Activated naive CD8-positive, alpha-beta T cell treated with anti-CD3 and anti-CD28 coated beads for 36 hours (primary cell): ENCODE measurements at regions not wholly inside any gene's neighbourhood (a gene's known extent, or its start where the extent isn't known, plus 50 kb on each side); places are given as distances from the start of the nearest gene placed in this dataset.

Source experiments
- DNase-seq: peaks from one replicate; pipeline ENCODE4 v3.0.0; 2021
- H3K27ac Mint-ChIP-seq: one replicate; pipeline ENCODE4 v1.8.0; 2022; ENCODE audit warnings: mild to moderate bottlenecking, moderate library complexity, mixed read lengths
- H3K27me3 Mint-ChIP-seq: one replicate; pipeline ENCODE4 v1.8.0; 2022; ENCODE audit warnings: mild to moderate bottlenecking, mixed read lengths
- H3K36me3 Mint-ChIP-seq: one replicate; pipeline ENCODE4 v1.8.0; 2021; ENCODE audit warnings: mild to moderate bottlenecking, mixed read lengths
- H3K4me1 Mint-ChIP-seq: one replicate; pipeline ENCODE4 v1.8.0; 2021; ENCODE audit warnings: mixed read lengths
- H3K4me3 Mint-ChIP-seq: one replicate; pipeline ENCODE4 v1.8.0; 2022; ENCODE audit warnings: mild to moderate bottlenecking, moderate library complexity, mixed read lengths
- H3K9me3 Mint-ChIP-seq: one replicate; pipeline ENCODE4 v1.8.0; 2022; ENCODE audit warnings: mixed read lengths

- Mint-ChIP-seq H3K27ac (no peak overlapping the region), H3K27me3 (no peaks in the 10 kb centered on the region), H3K4me3 (no peak overlapping the region), H3K36me3 (no peaks in the 10 kb centered on the region), H3K4me1 (peaks cover 4% of the 10 kb centered on the region), H3K9me3 (no peaks in the 10 kb centered on the region)
- DNase-seq = no peak
Observed at GRCh38 chr6:744666-745353, 51.9 kb upstream of the EXOC2 start.

GRCh38 chr6:743320-744096 is 50.6 kb upstream of the EXOC2 start:
- H3K4me3 Mint-ChIP-seq = no peak overlapping the region
- no peak overlapping the region for H3K27ac Mint-ChIP-seq
- DNase-seq = no peak
- no peaks in the 10 kb centered on the region for H3K9me3 Mint-ChIP-seq
- H3K27me3 Mint-ChIP-seq = peaks cover 4% of the 10 kb centered on the region
- no peaks in the 10 kb centered on the region for H3K36me3 Mint-ChIP-seq
- H3K4me1 Mint-ChIP-seq = peaks cover 4% of the 10 kb centered on the region
